DOHH2 (cell line): ENCODE measurements at regions not wholly inside any gene's neighbourhood (a gene's known extent, or its start where the extent isn't known, plus 50 kb on each side); places are given as distances from the start of the nearest gene placed in this dataset.

ENCODE experiments used
- H3F3A ChIP-seq: fragments of 200-600 bp; sonication (generic), shearing (Covaris generic); 2 replicates; pipeline ENCODE4 v1.6.0; 2016; ENCODE audit warnings: antibody characterized with exemption, mild to moderate bottlenecking; ENCODE audit not compliant: control insufficient read depth, insufficient read depth
- H3K27ac ChIP-seq: fragments of 200-600 bp; sonication (generic); 2 replicates; pipeline ENCODE4 v1.5.1; 2014; ENCODE audit warnings: low read depth, mild to moderate bottlenecking, low read length, moderate library complexity
- H3K27me3 ChIP-seq: fragments of 200-600 bp; sonication (generic); 2 replicates; pipeline ENCODE4 v1.6.1; 2014; ENCODE audit warnings: mild to moderate bottlenecking, low read length, mixed read lengths; ENCODE audit not compliant: control insufficient read depth
- H3K36me3 ChIP-seq: fragments of 200-600 bp; sonication (generic); 2 replicates; pipeline ENCODE4 v1.6.1; 2014; ENCODE audit warnings: mild to moderate bottlenecking, low read length, moderate library complexity, mixed read lengths; ENCODE audit not compliant: control insufficient read depth
- H3K4me1 ChIP-seq: fragments of 200-600 bp; sonication (generic); 2 replicates; pipeline ENCODE4 v1.6.1; 2014; ENCODE audit warnings: mild to moderate bottlenecking, low read length, mixed read lengths; ENCODE audit not compliant: control insufficient read depth
- H3K4me2 ChIP-seq: fragments of 200-600 bp; sonication (generic); 2 replicates; pipeline ENCODE4 v1.6.0; 2014; ENCODE audit warnings: mild to moderate bottlenecking, low read length, moderate library complexity
- H3K4me3 ChIP-seq: fragments of 200-600 bp; sonication (generic); 2 replicates; pipeline ENCODE4 v1.5.1; 2014; ENCODE audit warnings: mild to moderate bottlenecking, low read length, mixed read lengths
- H3K79me2 ChIP-seq: fragments of 200-600 bp; sonication (generic); 2 replicates; pipeline ENCODE4 v1.6.1; 2014; ENCODE audit warnings: mild to moderate bottlenecking, low read length, mixed read lengths; ENCODE audit not compliant: control insufficient read depth
- H3K9me2 ChIP-seq: fragments of 200-600 bp; sonication (generic); replicated peaks from 2 replicates; pipeline ENCODE4 v1.6.1; 2014; ENCODE audit warnings: mild to moderate bottlenecking, low read length, mixed read lengths; ENCODE audit not compliant: control insufficient read depth
- H3K9me3 ChIP-seq: fragments of 200-600 bp; sonication (generic); 2 replicates; pipeline ENCODE4 v1.6.1; 2014; ENCODE audit warnings: antibody characterized with exemption, low read length, mixed read lengths; ENCODE audit not compliant: control insufficient read depth, insufficient read depth
- H4K20me1 ChIP-seq: fragments of 200-600 bp; sonication (generic); 2 replicates; pipeline ENCODE4 v1.6.0; 2014; ENCODE audit warnings: low read depth, mild to moderate bottlenecking, antibody characterized with exemption, low read length, moderate library complexity; ENCODE audit not compliant: control insufficient read depth, insufficient read depth
- EZH2phosphoT487 ChIP-seq: fragments of 200-600 bp; sonication (generic); IDR thresholded peaks from 2 replicates; pipeline ENCODE4 v1.6.1; 2017; ENCODE audit warnings: borderline replicate concordance, mild to moderate bottlenecking, antibody characterized with exemption, low read length, moderate library complexity, mixed read lengths
- TF ChIP-seq, protein P1 (sequence below): fragments of 200-600 bp; sonication (generic); IDR thresholded peaks from one replicate; pipeline ENCODE4 v1.5.1; 2014; ENCODE audit warnings: antibody characterized with exemption, mild to moderate bottlenecking, low read depth, low read length; ENCODE audit not compliant: poor library complexity, severe bottlenecking

DNA sequence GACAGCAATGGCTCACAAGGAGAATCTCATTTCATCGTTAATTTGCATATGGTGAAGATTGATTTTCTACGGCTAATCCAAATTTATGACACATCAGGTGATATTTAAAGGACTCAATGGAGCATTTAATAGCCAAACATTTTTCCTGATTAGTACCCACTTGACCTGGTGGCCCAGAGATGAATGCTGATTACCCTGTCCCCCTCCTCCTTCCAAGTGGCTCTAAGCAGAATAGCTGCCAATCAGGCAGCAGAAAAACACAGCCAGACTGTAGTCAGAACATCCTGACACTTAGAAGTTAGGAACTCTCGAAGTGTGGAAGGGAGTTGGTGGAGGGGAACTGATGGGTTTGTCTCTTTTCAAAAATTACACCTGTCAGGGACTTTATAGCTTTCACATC is 302.5 kb downstream of the ZNF621 start:
- Histone ChIP-seq H3K27ac (no peak overlapping the region), H3K4me3 (no peak overlapping the region), H3F3A (no peaks in the 10 kb centered on the region), H3K79me2 (no peaks in the 10 kb centered on the region), H4K20me1 (no peaks in the 10 kb centered on the region), H3K9me3 (no peaks in the 10 kb centered on the region), H3K36me3 (no peaks in the 10 kb centered on the region), H3K27me3 (no peaks in the 10 kb centered on the region), H3K4me2 (no peak overlapping the region), H3K9me2 (0 out of 2 replicates have a peak, but pooled peaks cover 3% of the 10 kb centered on the region), H3K4me1 (no peaks in the 10 kb centered on the region)
- TF ChIP-seq, protein P1, sequence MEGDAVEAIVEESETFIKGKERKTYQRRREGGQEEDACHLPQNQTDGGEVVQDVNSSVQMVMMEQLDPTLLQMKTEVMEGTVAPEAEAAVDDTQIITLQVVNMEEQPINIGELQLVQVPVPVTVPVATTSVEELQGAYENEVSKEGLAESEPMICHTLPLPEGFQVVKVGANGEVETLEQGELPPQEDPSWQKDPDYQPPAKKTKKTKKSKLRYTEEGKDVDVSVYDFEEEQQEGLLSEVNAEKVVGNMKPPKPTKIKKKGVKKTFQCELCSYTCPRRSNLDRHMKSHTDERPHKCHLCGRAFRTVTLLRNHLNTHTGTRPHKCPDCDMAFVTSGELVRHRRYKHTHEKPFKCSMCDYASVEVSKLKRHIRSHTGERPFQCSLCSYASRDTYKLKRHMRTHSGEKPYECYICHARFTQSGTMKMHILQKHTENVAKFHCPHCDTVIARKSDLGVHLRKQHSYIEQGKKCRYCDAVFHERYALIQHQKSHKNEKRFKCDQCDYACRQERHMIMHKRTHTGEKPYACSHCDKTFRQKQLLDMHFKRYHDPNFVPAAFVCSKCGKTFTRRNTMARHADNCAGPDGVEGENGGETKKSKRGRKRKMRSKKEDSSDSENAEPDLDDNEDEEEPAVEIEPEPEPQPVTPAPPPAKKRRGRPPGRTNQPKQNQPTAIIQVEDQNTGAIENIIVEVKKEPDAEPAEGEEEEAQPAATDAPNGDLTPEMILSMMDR, result no peak
- TF ChIP-seq EZH2phosphoT487, result no peak

GRCh38 chr3:40827942-40828688 is 303.4 kb downstream of the ZNF621 start:
- Histone ChIP-seq H3K36me3 (no peaks in the 10 kb centered on the region), H4K20me1 (no peaks in the 10 kb centered on the region), H3K9me3 (no peaks in the 10 kb centered on the region), H3K27me3 (no peaks in the 10 kb centered on the region), H3K79me2 (no peaks in the 10 kb centered on the region), H3K4me2 (no peak overlapping the region), H3K27ac (no peak overlapping the region), H3F3A (no peaks in the 10 kb centered on the region), H3K4me1 (no peaks in the 10 kb centered on the region), H3K4me3 (no peak overlapping the region), H3K9me2 (0 out of 2 replicates have a peak, but pooled peaks cover 3% of the 10 kb centered on the region)
- no peak for TF ChIP-seq EZH2phosphoT487
- TF ChIP-seq, protein P1, result no peak

DNA sequence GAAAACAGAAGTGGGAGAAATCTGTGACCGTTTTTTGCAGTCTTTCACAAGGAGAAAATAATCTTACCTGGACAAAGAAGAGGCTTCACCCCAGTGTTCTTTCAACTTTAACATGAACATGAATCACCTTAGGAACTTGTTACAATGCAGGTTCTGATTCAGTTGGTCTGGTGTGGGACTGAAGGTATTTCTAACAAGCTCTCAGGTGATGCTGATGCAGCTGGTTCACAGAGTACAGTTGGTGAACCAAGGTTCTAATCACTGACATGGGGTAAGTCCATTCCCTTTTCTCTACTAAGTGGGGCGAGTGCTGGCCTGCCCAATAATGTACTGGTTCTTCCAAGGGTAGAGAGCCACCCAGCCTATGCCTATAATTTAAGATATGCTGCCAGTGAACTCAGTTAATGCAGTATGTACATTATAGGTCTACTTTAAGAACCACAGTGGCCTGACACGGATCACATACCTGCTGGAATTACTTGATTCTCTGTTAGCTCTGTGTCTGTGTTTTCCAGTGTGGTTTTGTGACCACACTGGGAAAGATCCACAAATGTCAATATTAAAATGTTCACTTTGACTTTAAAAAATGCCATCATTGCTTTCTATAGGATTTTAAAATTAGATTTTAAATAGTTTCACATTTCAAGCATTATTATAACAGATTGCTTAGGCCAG is 304.1 kb downstream of the ZNF621 start:
- H3K4me3 ChIP-seq, result no peak overlapping the region
- no peaks in the 10 kb centered on the region for H3K79me2 ChIP-seq
- no peaks in the 10 kb centered on the region for H3K4me1 ChIP-seq
- TF ChIP-seq, protein P1, result no peak
- no peak for TF ChIP-seq EZH2phosphoT487
- no peak overlapping the region for H3K27ac ChIP-seq
- H3F3A ChIP-seq, result no peaks in the 10 kb centered on the region
- H3K4me2 ChIP-seq, result no peak overlapping the region
- H3K36me3 ChIP-seq, result no peaks in the 10 kb centered on the region
- H3K27me3 ChIP-seq, result no peaks in the 10 kb centered on the region
- 0 out of 2 replicates have a peak, but pooled peaks cover 3% of the 10 kb centered on the region for H3K9me2 ChIP-seq
- no peaks in the 10 kb centered on the region for H3K9me3 ChIP-seq
- H4K20me1 ChIP-seq, result no peaks in the 10 kb centered on the region
